ENCODE measurements at regions not wholly inside any gene's neighbourhood (a gene's known extent, or its start where the extent isn't known, plus 50 kb on each side); places are given as distances from the start of the nearest gene placed in this dataset.

- peak; percentile 91 for DNase-seq (ENCODE audit: low spot score)
Measured at GRCh38 chr20:59495894-59496510, 108.3 kb upstream of the PHACTR3 start.

GRCh38 chr20:59498291-59498690 lies 106.0 kb upstream of the PHACTR3 start:
- DNase-seq (ENCODE audit: low spot score): no peak

- DNase-seq (ENCODE audit: low spot score): no peak
Measured at GRCh38 chr20:59499863-59500262, 104.5 kb upstream of the PHACTR3 start.

- no peak for DNase-seq (ENCODE audit: low spot score)
Measured at GRCh38 chr20:59508729-59509128, 95.6 kb upstream of the PHACTR3 start.

GRCh38 chr20:59512651-59513050 lies 91.7 kb upstream of the PHACTR3 start:
- no peak for DNase-seq (ENCODE audit: low spot score)

- DNase-seq (ENCODE audit: low spot score): no peak
Measured at GRCh38 chr20:59514554-59514953, 89.8 kb upstream of the PHACTR3 start.

- DNase-seq (ENCODE audit: low spot score): peak; percentile 88
Measured at GRCh38 chr20:59515013-59515905, 89.1 kb upstream of the PHACTR3 start.

GRCh38 chr20:59515906-59516209 lies 88.5 kb upstream of the PHACTR3 start:
- no peak for DNase-seq (ENCODE audit: low spot score)

- DNase-seq (ENCODE audit: low spot score): peak; percentile 82
Measured at GRCh38 chr20:59518881-59519706, 85.2 kb upstream of the PHACTR3 start.

- DNase-seq (ENCODE audit: low spot score): no peak
Measured at GRCh38 chr20:59519707-59520014, 84.7 kb upstream of the PHACTR3 start.

- no peak for DNase-seq (ENCODE audit: low spot score)
Measured at GRCh38 chr20:59520814-59521213, 83.5 kb upstream of the PHACTR3 start.

- DNase-seq (ENCODE audit: low spot score): peak; percentile 82
Measured at GRCh38 chr20:59525500-59526241, 78.7 kb upstream of the PHACTR3 start.

GRCh38 chr20:59526242-59527225 lies 77.8 kb upstream of the PHACTR3 start:
- DNase-seq (ENCODE audit: low spot score): no peak

- DNase-seq (ENCODE audit: low spot score): no peak
Measured at GRCh38 chr20:59530782-59531181, 73.6 kb upstream of the PHACTR3 start.

GRCh38 chr20:59537991-59538390 lies 66.3 kb upstream of the PHACTR3 start:
- DNase-seq (ENCODE audit: low spot score): no peak

GRCh38 chr20:59547596-59547995 lies 56.7 kb upstream of the PHACTR3 start:
- no peak for DNase-seq (ENCODE audit: low spot score)
